Prostate gland (tissue), 2 donors: ENCODE measurements at regions not wholly inside any gene's neighbourhood (a gene's known extent, or its start where the extent isn't known, plus 50 kb on each side); places are given as distances from the start of the nearest gene placed in this dataset.

Experiments used
- POLR2A ChIP-seq: fragments of 450-650 bp; IDR thresholded peaks from one replicate; pipeline ENCODE4 v1.6.1; 2016; ENCODE audit warnings: antibody characterized with exemption, mild to moderate bottlenecking
- POLR2AphosphoS5 ChIP-seq: sonication (generic); formaldehyde crosslinking; IDR thresholded peaks from one replicate; pipeline ENCODE4 v1.6.1; 2017; ENCODE audit warnings: antibody characterized with exemption
- TF ChIP-seq, protein P1 (sequence below), 4 experiments: fragments of 200-600 bp in 2 of 4; fragments of 450-650 bp in 2 of 4; sonication (generic) in 2 of 4; IDR thresholded peaks; 1 replicate in 3 of 4; 2 replicates in 1 of 4; pipeline ENCODE4 v1.5.1; 2016 to 2019; ENCODE audit warnings: antibody characterized with exemption in 4 of 4, mild to moderate bottlenecking in 2 of 4, moderate library complexity in 2 of 4

DNA sequence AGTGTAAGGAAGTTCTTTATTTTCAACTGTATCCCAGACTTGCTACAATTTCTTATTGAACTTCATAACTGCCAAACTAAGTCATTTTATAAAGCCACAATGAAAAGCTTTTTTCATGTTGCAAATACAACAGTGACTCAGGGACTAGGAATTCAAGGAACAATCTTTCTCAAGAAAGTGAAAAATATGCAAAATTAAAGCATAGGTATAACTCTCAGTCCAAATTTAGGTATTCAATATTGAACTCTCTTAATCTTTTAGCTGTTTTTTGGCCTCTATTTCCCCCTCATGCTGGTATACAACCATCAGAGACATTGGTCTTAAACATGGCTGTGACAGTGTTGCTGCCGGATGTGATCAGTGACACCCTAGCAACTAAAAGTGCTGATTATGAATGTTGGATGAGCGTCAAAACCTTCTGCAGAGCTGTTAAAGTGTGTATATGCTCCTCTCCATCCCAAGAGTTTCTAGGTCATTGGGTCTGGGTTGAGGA is 476.9 kb downstream of the ZNF385D start:
- TF ChIP-seq POLR2A (no peak), POLR2AphosphoS5 (no peak)
- TF ChIP-seq, protein P1, sequence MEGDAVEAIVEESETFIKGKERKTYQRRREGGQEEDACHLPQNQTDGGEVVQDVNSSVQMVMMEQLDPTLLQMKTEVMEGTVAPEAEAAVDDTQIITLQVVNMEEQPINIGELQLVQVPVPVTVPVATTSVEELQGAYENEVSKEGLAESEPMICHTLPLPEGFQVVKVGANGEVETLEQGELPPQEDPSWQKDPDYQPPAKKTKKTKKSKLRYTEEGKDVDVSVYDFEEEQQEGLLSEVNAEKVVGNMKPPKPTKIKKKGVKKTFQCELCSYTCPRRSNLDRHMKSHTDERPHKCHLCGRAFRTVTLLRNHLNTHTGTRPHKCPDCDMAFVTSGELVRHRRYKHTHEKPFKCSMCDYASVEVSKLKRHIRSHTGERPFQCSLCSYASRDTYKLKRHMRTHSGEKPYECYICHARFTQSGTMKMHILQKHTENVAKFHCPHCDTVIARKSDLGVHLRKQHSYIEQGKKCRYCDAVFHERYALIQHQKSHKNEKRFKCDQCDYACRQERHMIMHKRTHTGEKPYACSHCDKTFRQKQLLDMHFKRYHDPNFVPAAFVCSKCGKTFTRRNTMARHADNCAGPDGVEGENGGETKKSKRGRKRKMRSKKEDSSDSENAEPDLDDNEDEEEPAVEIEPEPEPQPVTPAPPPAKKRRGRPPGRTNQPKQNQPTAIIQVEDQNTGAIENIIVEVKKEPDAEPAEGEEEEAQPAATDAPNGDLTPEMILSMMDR (IDR thresholded peaks at IDR 0.05): no peak
